CD8-positive, alpha-beta memory T cell (primary cell): ENCODE measurements at regions not wholly inside any gene's neighbourhood (a gene's known extent, or its start where the extent isn't known, plus 50 kb on each side); places are given as distances from the start of the nearest gene placed in this dataset.

Experiments
- CTCF ChIA-PET: fragments of 350-600 bp; sonication (Branson Sonifier 250); formaldehyde crosslinking; loops from one replicate; lab custom pipeline; 2021; ENCODE audit warnings: antibody characterized with exemption; lab: Charles Lee
- POLR2A ChIA-PET: fragments of 350-600 bp; sonication (Branson Sonifier 250); formaldehyde crosslinking; loops from one replicate; lab custom pipeline; 2021; ENCODE audit warnings: antibody characterized with exemption; lab: Charles Lee
- DNase-seq, 5 donors: peaks; one replicate each; pipeline versions ENCODE4 v3.0.0 to v3.0.0-alpha.2; 2020 to 2022; ENCODE audit warnings: mixed read lengths in 1 of 5
- H3K27ac ChIP-seq: one replicate; pipeline ENCODE4 v1.7.0; 2013; ENCODE audit warnings: low read depth, mild to moderate bottlenecking, low read length, moderate library complexity
- H3K27me3 ChIP-seq: 2 replicates; pipeline ENCODE4 v1.7.0; 2013; ENCODE audit warnings: low read length, mild to moderate bottlenecking; ENCODE audit not compliant: insufficient read depth, poor library complexity, severe bottlenecking
- H3K36me3 ChIP-seq: 2 replicates; pipeline ENCODE4 v1.7.0; 2013; ENCODE audit warnings: mild to moderate bottlenecking, low read length, moderate library complexity; ENCODE audit not compliant: insufficient read depth
- H3K4me1 ChIP-seq: 2 replicates; pipeline ENCODE4 v1.7.0; 2013; ENCODE audit warnings: mild to moderate bottlenecking, low read length, moderate library complexity; ENCODE audit not compliant: insufficient read depth
- H3K4me3 ChIP-seq: 2 replicates; pipeline ENCODE4 v1.7.0; 2013; ENCODE audit warnings: mild to moderate bottlenecking, low read length
- H3K9me3 ChIP-seq: 2 replicates; pipeline ENCODE4 v1.7.0; 2013; ENCODE audit warnings: mild to moderate bottlenecking, low read length
- H3K27ac Mint-ChIP-seq, 8 donors: one replicate each; pipeline ENCODE4 v1.8.0; 2020 to 2021; ENCODE audit warnings: mixed read lengths in 8 of 8, mild to moderate bottlenecking in 6 of 8, inconsistent platforms in 3 of 8, moderate library complexity in 3 of 8
- H3K27me3 Mint-ChIP-seq, 2 donors: one replicate each; pipeline ENCODE4 v1.8.0; 2020 to 2021; ENCODE audit warnings: mixed read lengths in 2 of 2, mild to moderate bottlenecking in 1 of 2, moderate library complexity in 1 of 2
- H3K36me3 Mint-ChIP-seq, 3 donors: one replicate each; pipeline ENCODE4 v1.8.0; 2020 to 2021; ENCODE audit warnings: mixed read lengths in 3 of 3, inconsistent platforms in 1 of 3, mild to moderate bottlenecking in 1 of 3
- H3K4me1 Mint-ChIP-seq, 3 donors: one replicate each; pipeline ENCODE4 v1.8.0; 2020 to 2021; ENCODE audit warnings: mixed read lengths in 3 of 3, inconsistent platforms in 1 of 3, mild to moderate bottlenecking in 1 of 3
- H3K4me3 Mint-ChIP-seq, 7 donors: one replicate each; pipeline ENCODE4 v1.8.0; 2020 to 2021; ENCODE audit warnings: mixed read lengths in 7 of 7, mild to moderate bottlenecking in 6 of 7, moderate library complexity in 4 of 7, inconsistent platforms in 2 of 7
- H3K9me3 Mint-ChIP-seq, 5 donors: one replicate each; pipeline ENCODE4 v1.8.0; 2020 to 2022; ENCODE audit warnings: mixed read lengths in 5 of 5, mild to moderate bottlenecking in 3 of 5, moderate library complexity in 2 of 5, inconsistent platforms in 1 of 5

DNA sequence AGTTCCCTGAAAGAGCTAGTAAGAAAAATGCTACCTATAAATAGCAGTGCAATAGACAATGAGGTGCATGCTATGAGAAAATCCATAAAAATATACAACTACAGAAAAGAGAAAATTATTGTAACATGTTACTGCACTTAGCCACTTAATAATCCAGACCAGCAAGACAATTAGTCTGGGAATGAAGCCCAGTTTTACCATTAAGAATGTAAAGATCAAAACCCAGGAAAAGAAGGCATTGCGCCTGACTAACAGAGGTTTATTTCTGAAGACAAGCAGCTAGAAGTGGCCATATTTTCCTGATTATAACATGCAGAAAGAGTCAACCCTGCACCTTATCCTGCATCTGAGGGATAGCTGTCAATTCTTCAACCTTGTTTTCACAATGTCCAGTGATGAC lies 276.4 kb upstream of the PRMT6 start:
- CTCF ChIA-PET, result no interaction called here
- no peaks in the 10 kb centered on the region for H3K9me3 ChIP-seq
- H3K4me1 Mint-ChIP-seq, result no peaks in the 10 kb centered on the region
- no peaks in the 10 kb centered on the region for H3K4me1 ChIP-seq
- H3K4me3 Mint-ChIP-seq, result no peak overlapping the region
- DNase-seq, result no peak
- no peak overlapping the region for H3K27ac ChIP-seq
- no peaks in the 10 kb centered on the region for H3K27me3 Mint-ChIP-seq
- H3K4me3 ChIP-seq, result no peak overlapping the region
- no peak overlapping the region for H3K27ac Mint-ChIP-seq
- peaks cover 5 to 20% (median 8%) of the 10 kb centered on the region in 5 donors for H3K9me3 Mint-ChIP-seq
- H3K36me3 Mint-ChIP-seq, result no peaks in the 10 kb centered on the region
- POLR2A ChIA-PET, result no interaction called here
- H3K27me3 ChIP-seq, result no peaks in the 10 kb centered on the region
- no peaks in the 10 kb centered on the region for H3K36me3 ChIP-seq

DNA sequence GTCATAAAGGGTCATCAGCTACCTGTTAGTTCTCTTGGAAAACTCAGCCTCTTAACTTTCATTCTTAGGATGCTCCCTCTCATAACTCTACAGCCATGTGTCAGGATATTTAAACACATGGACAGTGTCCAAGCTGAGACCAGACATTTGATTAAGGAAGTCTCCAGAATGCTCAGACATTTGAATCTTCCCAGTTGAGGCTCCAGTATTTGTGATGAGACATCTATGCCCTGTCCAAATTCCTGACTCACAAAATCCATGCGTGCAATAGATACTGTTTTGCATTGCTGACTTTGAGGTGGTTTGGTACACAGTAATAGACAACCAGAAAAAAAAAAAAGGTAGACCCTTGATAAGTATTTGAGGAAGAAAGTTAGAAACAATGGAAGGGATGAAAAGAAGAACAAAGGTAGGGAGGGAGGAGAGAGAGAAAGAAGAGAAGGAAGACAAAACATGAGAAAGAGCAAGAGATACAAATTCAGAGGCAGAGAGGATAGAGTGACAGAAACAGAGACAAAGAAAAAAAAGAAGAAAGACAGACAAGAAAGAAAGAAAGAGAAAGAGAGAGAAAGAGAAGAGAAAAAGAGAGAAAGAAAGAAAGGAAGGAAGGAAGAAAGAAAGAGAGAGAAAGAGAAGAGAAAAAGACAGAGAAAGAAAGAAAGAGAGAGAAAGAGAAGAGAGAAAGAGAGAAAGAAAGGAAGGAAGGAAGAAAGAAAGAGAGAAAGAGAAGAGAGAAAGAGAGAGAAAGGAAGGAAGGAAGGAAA lies 275.5 kb upstream of the PRMT6 start:
- H3K4me3 Mint-ChIP-seq, result no peak overlapping the region
- peaks cover 0 to 15% (median 3%) of the 10 kb centered on the region in 5 donors for H3K9me3 Mint-ChIP-seq
- no peaks in the 10 kb centered on the region for H3K27me3 Mint-ChIP-seq
- Histone ChIP-seq H3K36me3 (no peaks in the 10 kb centered on the region), H3K27ac (no peak overlapping the region), H3K27me3 (no peaks in the 10 kb centered on the region), H3K4me3 (no peak overlapping the region), H3K4me1 (no peaks in the 10 kb centered on the region), H3K9me3 (no peaks in the 10 kb centered on the region)
- H3K27ac Mint-ChIP-seq, result no peak overlapping the region
- no peaks in the 10 kb centered on the region for H3K4me1 Mint-ChIP-seq
- POLR2A ChIA-PET, result no interaction called here
- no peaks in the 10 kb centered on the region for H3K36me3 Mint-ChIP-seq
- CTCF ChIA-PET, result no interaction called here
- DNase-seq, result no peak

DNA sequence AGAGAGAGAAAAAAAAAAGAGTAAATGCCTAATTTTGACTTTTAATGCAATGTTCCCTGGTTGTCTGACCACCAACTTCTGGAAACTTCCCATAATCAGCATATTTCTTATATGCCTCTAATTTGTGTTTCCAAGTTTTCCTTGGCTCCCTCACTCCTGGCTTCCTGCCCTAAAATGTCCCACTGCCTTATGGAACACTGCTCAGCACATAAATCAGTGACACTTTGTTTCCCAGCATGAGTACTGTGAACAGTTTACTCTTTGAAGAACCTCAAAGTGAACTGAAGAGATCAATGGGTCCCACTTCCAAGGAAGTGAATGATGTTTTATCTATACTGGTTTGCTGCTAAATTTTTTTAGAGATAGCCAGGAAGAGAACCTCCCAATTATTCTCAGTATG lies 271.3 kb upstream of the PRMT6 start:
- H3K27ac Mint-ChIP-seq, result no peak overlapping the region
- no peak for DNase-seq
- no peaks in the 10 kb centered on the region for H3K4me1 ChIP-seq
- H3K27me3 ChIP-seq, result no peaks in the 10 kb centered on the region
- H3K27ac ChIP-seq, result no peak overlapping the region
- no peaks in the 10 kb centered on the region for H3K9me3 ChIP-seq
- H3K27me3 Mint-ChIP-seq, result no peaks in the 10 kb centered on the region
- no peaks in the 10 kb centered on the region for H3K36me3 ChIP-seq
- CTCF ChIA-PET, result no interaction called here
- peaks cover 0 to 14% (median 4%) of the 10 kb centered on the region in 5 donors for H3K9me3 Mint-ChIP-seq
- no peak overlapping the region for H3K4me3 ChIP-seq
- no peaks in the 10 kb centered on the region for H3K4me1 Mint-ChIP-seq
- POLR2A ChIA-PET, result no interaction called here
- H3K36me3 Mint-ChIP-seq, result no peaks in the 10 kb centered on the region
- H3K4me3 Mint-ChIP-seq, result no peak overlapping the region

DNA sequence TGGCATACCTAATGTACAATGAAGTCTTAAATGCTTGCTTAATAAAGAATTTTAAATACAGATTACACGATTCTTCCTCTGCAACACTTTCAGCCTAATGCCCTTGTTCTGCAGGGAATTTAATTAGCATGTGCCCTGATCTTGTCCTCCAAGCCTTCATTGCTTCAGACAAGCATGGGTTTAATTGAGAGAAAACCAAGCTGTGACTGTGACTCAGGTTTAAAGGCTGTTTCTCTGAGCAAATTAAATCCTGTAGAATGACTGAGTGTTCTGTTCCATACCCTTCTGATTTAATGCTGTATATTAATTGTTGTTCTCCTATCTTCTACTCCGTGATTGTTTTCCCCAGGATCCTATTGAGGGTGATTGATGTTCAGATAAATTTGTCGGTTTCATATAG lies 269.0 kb upstream of the PRMT6 start:
- no peak for DNase-seq
- no peak overlapping the region for H3K27ac Mint-ChIP-seq
- no peaks in the 10 kb centered on the region for H3K36me3 Mint-ChIP-seq
- ChIA-PET POLR2A (no interaction called here), CTCF (no interaction called here)
- no peaks in the 10 kb centered on the region for H3K27me3 ChIP-seq
- H3K36me3 ChIP-seq, result no peaks in the 10 kb centered on the region
- H3K4me3 ChIP-seq, result no peak overlapping the region
- peaks cover 0 to 16% (median 4%) of the 10 kb centered on the region in 5 donors for H3K9me3 Mint-ChIP-seq
- H3K27me3 Mint-ChIP-seq, result no peaks in the 10 kb centered on the region
- H3K4me1 Mint-ChIP-seq, result no peaks in the 10 kb centered on the region
- H3K27ac ChIP-seq, result no peak overlapping the region
- no peak overlapping the region for H3K4me3 Mint-ChIP-seq
- H3K9me3 ChIP-seq, result no peaks in the 10 kb centered on the region
- H3K4me1 ChIP-seq, result no peaks in the 10 kb centered on the region

DNA sequence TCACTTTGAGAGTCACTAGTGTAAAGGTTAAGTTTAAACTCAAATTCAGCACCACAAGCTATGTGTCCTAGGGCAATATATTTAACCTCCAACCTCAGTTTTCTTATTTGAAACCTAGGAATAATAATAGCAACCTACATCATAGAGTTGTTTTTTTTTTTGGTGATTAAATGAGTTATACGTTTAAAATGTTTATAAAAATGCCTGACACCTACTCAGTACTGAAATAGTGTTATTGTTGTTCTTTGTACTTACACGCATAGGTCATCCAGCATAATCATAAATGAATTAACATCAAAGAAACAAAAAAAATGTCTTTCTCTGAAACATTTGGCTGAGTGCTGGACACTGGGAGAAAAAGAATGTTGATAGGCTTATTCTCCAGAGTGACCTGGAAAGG lies 266.8 kb upstream of the PRMT6 start:
- no peaks in the 10 kb centered on the region for H3K36me3 Mint-ChIP-seq
- H3K4me1 ChIP-seq, result no peaks in the 10 kb centered on the region
- H3K27me3 Mint-ChIP-seq, result no peaks in the 10 kb centered on the region
- CTCF ChIA-PET, result no interaction called here
- no peaks in the 10 kb centered on the region for H3K4me1 Mint-ChIP-seq
- H3K9me3 ChIP-seq, result no peaks in the 10 kb centered on the region
- no peak overlapping the region for H3K27ac Mint-ChIP-seq
- H3K36me3 ChIP-seq, result no peaks in the 10 kb centered on the region
- H3K27me3 ChIP-seq, result no peaks in the 10 kb centered on the region
- no peak overlapping the region for H3K27ac ChIP-seq
- H3K4me3 ChIP-seq, result no peak overlapping the region
- H3K4me3 Mint-ChIP-seq, result no peak overlapping the region
- peaks cover 0 to 14% (median 0%) of the 10 kb centered on the region in 5 donors for H3K9me3 Mint-ChIP-seq
- POLR2A ChIA-PET, result no interaction called here
- DNase-seq, result no peak

DNA sequence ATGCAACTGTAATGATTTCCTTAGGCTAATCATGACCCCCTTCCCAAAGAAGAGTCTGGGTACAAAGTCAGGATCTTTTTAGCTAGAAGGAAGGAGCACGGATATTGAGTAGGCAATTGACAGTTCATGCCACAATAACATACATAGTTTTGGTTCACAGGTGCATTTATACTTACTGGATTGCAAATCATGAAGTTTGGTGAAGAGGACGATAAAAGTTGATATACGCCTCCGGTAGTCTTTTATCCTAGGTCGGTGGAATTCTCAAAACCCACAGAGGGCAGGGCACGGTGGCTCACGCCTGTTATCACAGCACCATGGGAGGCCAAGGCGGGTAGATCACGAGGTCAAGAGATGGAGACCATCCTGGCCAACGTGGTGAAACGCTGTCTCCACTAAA lies 265.4 kb upstream of the PRMT6 start:
- DNase-seq, result no peak
- Mint-ChIP-seq H3K4me1 (no peaks in the 10 kb centered on the region), H3K9me3 (peaks cover 0 to 14% (median 0%) of the 10 kb centered on the region in 5 donors), H3K4me3 (no peak overlapping the region), H3K27me3 (no peaks in the 10 kb centered on the region), H3K36me3 (no peaks in the 10 kb centered on the region), H3K27ac (no peak overlapping the region)
- H3K27ac ChIP-seq, result no peak overlapping the region
- H3K36me3 ChIP-seq, result no peaks in the 10 kb centered on the region
- no peak overlapping the region for H3K4me3 ChIP-seq
- no peaks in the 10 kb centered on the region for H3K27me3 ChIP-seq
- POLR2A ChIA-PET, result no interaction called here
- CTCF ChIA-PET, result no interaction called here
- H3K9me3 ChIP-seq, result no peaks in the 10 kb centered on the region
- no peaks in the 10 kb centered on the region for H3K4me1 ChIP-seq

DNA sequence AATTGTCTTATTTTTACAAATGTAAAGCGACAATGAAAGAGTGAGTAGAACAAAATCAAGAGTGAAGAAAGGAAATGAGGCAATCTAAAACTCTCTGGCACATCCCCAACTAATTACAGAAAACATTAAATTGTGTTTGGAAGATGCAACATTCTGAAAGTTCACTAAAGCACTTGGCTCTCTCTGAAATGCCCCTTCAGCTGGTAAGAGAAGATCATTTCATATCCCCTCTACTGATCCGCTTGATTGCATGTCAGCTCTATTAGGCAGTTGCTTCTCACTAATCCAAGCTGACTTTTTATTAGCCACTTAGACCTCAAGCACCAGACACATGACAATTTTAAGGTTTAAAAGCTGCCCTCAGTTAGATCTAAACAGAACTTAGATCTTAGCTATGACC lies 262.8 kb upstream of the PRMT6 start:
- Mint-ChIP-seq H3K27me3 (no peaks in the 10 kb centered on the region), H3K9me3 (peaks cover 0 to 11% (median 5%) of the 10 kb centered on the region in 5 donors), H3K27ac (no peak overlapping the region), H3K4me3 (no peak overlapping the region), H3K4me1 (no peaks in the 10 kb centered on the region), H3K36me3 (no peaks in the 10 kb centered on the region)
- H3K36me3 ChIP-seq, result no peaks in the 10 kb centered on the region
- no peak overlapping the region for H3K4me3 ChIP-seq
- no peak overlapping the region for H3K27ac ChIP-seq
- H3K9me3 ChIP-seq, result no peaks in the 10 kb centered on the region
- ChIA-PET POLR2A (no interaction called here), CTCF (no interaction called here)
- DNase-seq, result no peak
- H3K4me1 ChIP-seq, result no peaks in the 10 kb centered on the region
- no peaks in the 10 kb centered on the region for H3K27me3 ChIP-seq

DNA sequence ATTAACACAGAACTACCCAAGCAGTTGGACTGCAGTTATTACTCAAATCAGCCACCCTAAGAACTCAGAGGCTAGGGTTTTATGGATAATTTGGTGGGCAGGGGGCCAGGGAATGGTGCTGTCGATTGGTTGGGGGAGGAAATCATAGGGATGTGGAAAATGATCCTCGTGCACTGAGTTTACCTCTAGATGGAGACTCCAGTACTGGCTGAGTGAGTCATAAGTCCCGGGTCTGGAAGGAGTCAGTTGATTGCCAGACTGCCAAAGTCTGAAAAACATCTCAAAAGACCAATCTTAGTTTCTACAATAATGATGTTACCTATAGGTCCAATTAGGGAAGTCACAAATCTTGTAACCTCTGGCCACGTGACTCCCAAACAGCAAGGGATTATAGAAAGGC lies 257.5 kb upstream of the PRMT6 start:
- Mint-ChIP-seq H3K27me3 (no peaks in the 10 kb centered on the region), H3K9me3 (peaks cover 2 to 12% (median 5%) of the 10 kb centered on the region in 5 donors), H3K4me1 (no peaks in the 10 kb centered on the region), H3K4me3 (no peak overlapping the region), H3K36me3 (no peaks in the 10 kb centered on the region), H3K27ac (no peak overlapping the region)
- DNase-seq, result no peak
- Histone ChIP-seq H3K27ac (no peak overlapping the region), H3K4me3 (no peak overlapping the region), H3K9me3 (no peaks in the 10 kb centered on the region), H3K4me1 (no peaks in the 10 kb centered on the region), H3K27me3 (no peaks in the 10 kb centered on the region), H3K36me3 (no peaks in the 10 kb centered on the region)
- POLR2A ChIA-PET, result no interaction called here
- CTCF ChIA-PET, result no interaction called here
